ENCODE measurements at regions not wholly inside any gene's neighbourhood (a gene's known extent, or its start where the extent isn't known, plus 50 kb on each side); places are given as distances from the start of the nearest gene placed in this dataset.

GRCh38 chr3:10594915-10595314 is 89.5 kb upstream of the ATP2B2 start:
- H3K27me3 Mint-ChIP-seq (ENCODE audit: insufficient read depth, low read depth): peaks cover 23% of the 10 kb centered on the region
- no peak overlapping the region for H3K9ac ChIP-seq
- peaks cover 7% of the 10 kb centered on the region for H3K4me1 Mint-ChIP-seq
- peaks cover 6% of the 10 kb centered on the region for H3K27me3 ChIP-seq
- TF ChIP-seq EZH2phosphoT487 (IDR thresholded peaks at IDR 0.05) (no peak), CTCF (IDR thresholded peaks at IDR 0.05) (no peak), EZH2 (IDR thresholded peaks at IDR 0.05) (no peak)
- peak; percentile 96 for DNase-seq (ENCODE audit: low spot score)
- no peaks in the 10 kb centered on the region for H3K9me3 ChIP-seq (ENCODE audit: low read depth)
- H3K27ac Mint-ChIP-seq: no peak overlapping the region
- no peaks in the 10 kb centered on the region for H4K20me1 ChIP-seq (ENCODE audit: low read depth)
- no peak overlapping the region for H3K27ac ChIP-seq
- no peaks in the 10 kb centered on the region for H3F3A ChIP-seq (ENCODE audit: low read depth)
- H3K36me3 ChIP-seq: no peaks in the 10 kb centered on the region
- H3K79me2 ChIP-seq (ENCODE audit: low read depth): no peaks in the 10 kb centered on the region
- no peak overlapping the region for H3K4me2 ChIP-seq
- no peak overlapping the region for H2AFZ ChIP-seq (replicated peaks)
- H3K36me3 Mint-ChIP-seq: no peaks in the 10 kb centered on the region
- no peak overlapping the region for H3K4me3 ChIP-seq
- no peak overlapping the region for H3K4me3 Mint-ChIP-seq
- peaks cover 5% of the 10 kb centered on the region for H3K9me3 Mint-ChIP-seq
- H3K4me1 ChIP-seq: no peaks in the 10 kb centered on the region

- H3K4me3 Mint-ChIP-seq: no peak overlapping the region
- Histone ChIP-seq H3K27me3 (no peaks in the 10 kb centered on the region), H3K27ac (no peak overlapping the region), H3F3A (ENCODE audit: low read depth) (no peaks in the 10 kb centered on the region), H3K9me3 (ENCODE audit: low read depth) (no peaks in the 10 kb centered on the region), H4K20me1 (ENCODE audit: low read depth) (no peaks in the 10 kb centered on the region), H2AFZ (replicated peaks) (no peak overlapping the region), H3K79me2 (ENCODE audit: low read depth) (no peaks in the 10 kb centered on the region), H3K4me3 (no peak overlapping the region), H3K9ac (no peak overlapping the region), H3K36me3 (no peaks in the 10 kb centered on the region), H3K4me2 (no peak overlapping the region), H3K4me1 (peaks cover 9% of the 10 kb centered on the region)
- no peak overlapping the region for H3K27ac Mint-ChIP-seq
- H3K4me1 Mint-ChIP-seq: peaks cover 23% of the 10 kb centered on the region
- H3K27me3 Mint-ChIP-seq (ENCODE audit: insufficient read depth, low read depth): peaks cover 16% of the 10 kb centered on the region
- H3K36me3 Mint-ChIP-seq: no peaks in the 10 kb centered on the region
- no peak for DNase-seq (ENCODE audit: low spot score)
- H3K9me3 Mint-ChIP-seq: peaks cover 2% of the 10 kb centered on the region
- TF ChIP-seq EZH2 (IDR thresholded peaks at IDR 0.05) (no peak), EZH2phosphoT487 (IDR thresholded peaks at IDR 0.05) (no peak), CTCF (IDR thresholded peaks at IDR 0.05) (no peak)
Measured at GRCh38 chr3:10596746-10597448, 91.5 kb upstream of the ATP2B2 start.

- H3K79me2 ChIP-seq (ENCODE audit: low read depth): no peaks in the 10 kb centered on the region
- Mint-ChIP-seq H3K27me3 (ENCODE audit: insufficient read depth, low read depth) (peaks cover 18% of the 10 kb centered on the region), H3K4me3 (peak overlapping the region; percentile 22), H3K4me1 (peaks cover 32% of the 10 kb centered on the region), H3K9me3 (peaks cover 2% of the 10 kb centered on the region), H3K27ac (no peak overlapping the region), H3K36me3 (no peaks in the 10 kb centered on the region)
- TF ChIP-seq EZH2phosphoT487 (IDR thresholded peaks at IDR 0.05) (no peak), CTCF (IDR thresholded peaks at IDR 0.05) (no peak), EZH2 (IDR thresholded peaks at IDR 0.05) (no peak)
- H3K27me3 ChIP-seq: no peaks in the 10 kb centered on the region
- H4K20me1 ChIP-seq (ENCODE audit: low read depth): no peaks in the 10 kb centered on the region
- H3K9ac ChIP-seq: no peak overlapping the region
- H3K4me2 ChIP-seq: no peak overlapping the region
- H3K27ac ChIP-seq: no peak overlapping the region
- peaks cover 9% of the 10 kb centered on the region for H3K4me1 ChIP-seq
- H2AFZ ChIP-seq (replicated peaks): no peak overlapping the region
- no peak overlapping the region for H3K4me3 ChIP-seq
- H3K36me3 ChIP-seq: no peaks in the 10 kb centered on the region
- no peaks in the 10 kb centered on the region for H3K9me3 ChIP-seq (ENCODE audit: low read depth)
- no peaks in the 10 kb centered on the region for H3F3A ChIP-seq (ENCODE audit: low read depth)
- no peak for DNase-seq (ENCODE audit: low spot score)
Measured at GRCh38 chr3:10597733-10598132, 92.3 kb upstream of the ATP2B2 start.
